ENCODE measurements at regions not wholly inside any gene's neighbourhood (a gene's known extent, or its start where the extent isn't known, plus 50 kb on each side); places are given as distances from the start of the nearest gene placed in this dataset.

GRCh38 chr2:19262150-19262549 is 96.3 kb downstream of the OSR1 start:
- Histone ChIP-seq H3K4me2 (ENCODE audit: control insufficient read depth, extremely low read depth, insufficient read depth, low read depth, low read length) (no peak overlapping the region), H3K36me3 (ENCODE audit: control insufficient read depth in 2 of 2, extremely low read depth in 1 of 2, insufficient read depth in 2 of 2, low read length in 2 of 2) (no peaks in the 10 kb centered on the region), H3K9me1 (ENCODE audit: control insufficient read depth, extremely low read depth, insufficient read depth, low read length) (no peaks in the 10 kb centered on the region), H4K20me1 (ENCODE audit: control insufficient read depth, extremely low read depth, insufficient read depth, low read length) (no peaks in the 10 kb centered on the region), H3K9me3 (ENCODE audit: control insufficient read depth, low read depth, low read length) (no peaks in the 10 kb centered on the region), H3K27ac (ENCODE audit: control insufficient read depth, insufficient read depth, low read length) (no peak overlapping the region), H3K4me1 (ENCODE audit: control insufficient read depth, extremely low read depth, insufficient read depth, low read length) (no peaks in the 10 kb centered on the region), H3K9ac (ENCODE audit: control insufficient read depth, extremely low read depth, insufficient read depth, low read length) (no peak overlapping the region), H3K79me2 (ENCODE audit: control insufficient read depth, insufficient read depth, low read length) (no peaks in the 10 kb centered on the region), H3K27me3 (ENCODE audit: control insufficient read depth, extremely low read depth, insufficient read depth, low read length) (no peaks in the 10 kb centered on the region), H2AFZ (ENCODE audit: control insufficient read depth, low read length) (no peak overlapping the region), H3K4me3 (ENCODE audit: control insufficient read depth in 2 of 3, extremely low read depth in 1 of 3, insufficient read depth in 2 of 3, low read depth in 1 of 3, low read length in 3 of 3) (no peak overlapping the region)
- TF ChIP-seq EZH2 (IDR thresholded peaks at IDR 0.05; ENCODE audit: low read length) (no peak), CTCF (optimal IDR thresholded peaks at IDR 0.05 in 1 of 3, IDR thresholded peaks at IDR 0.05 in 1 of 3, conservative IDR thresholded peaks at IDR 0.05 in 1 of 3; ENCODE audit: extremely low read depth in 1 of 3, insufficient read depth in 2 of 3, low read length in 3 of 3) (no peak)
- DNase-seq (ENCODE audit: low read depth, low spot score) = no peak
- dilution Hi-C loops (cut with MboI; ENCODE audit: extremely low pct_ligation_motif_present, low sequenced_read_pairs) = no loop called here
- FAIRE-seq = no peak

GRCh38 chr2:19261061-19261460 is 97.4 kb downstream of the OSR1 start:
- Histone ChIP-seq H3K27ac (ENCODE audit: control insufficient read depth, insufficient read depth, low read length) (no peak overlapping the region), H3K79me2 (ENCODE audit: control insufficient read depth, insufficient read depth, low read length) (no peaks in the 10 kb centered on the region), H3K9ac (ENCODE audit: control insufficient read depth, extremely low read depth, insufficient read depth, low read length) (no peak overlapping the region), H3K36me3 (ENCODE audit: control insufficient read depth in 2 of 2, extremely low read depth in 1 of 2, insufficient read depth in 2 of 2, low read length in 2 of 2) (no peaks in the 10 kb centered on the region), H2AFZ (ENCODE audit: control insufficient read depth, low read length) (no peak overlapping the region), H4K20me1 (ENCODE audit: control insufficient read depth, extremely low read depth, insufficient read depth, low read length) (no peaks in the 10 kb centered on the region), H3K4me1 (ENCODE audit: control insufficient read depth, extremely low read depth, insufficient read depth, low read length) (peaks cover 10% of the 10 kb centered on the region), H3K9me3 (ENCODE audit: control insufficient read depth, low read depth, low read length) (no peaks in the 10 kb centered on the region), H3K9me1 (ENCODE audit: control insufficient read depth, extremely low read depth, insufficient read depth, low read length) (no peaks in the 10 kb centered on the region), H3K4me3 (ENCODE audit: control insufficient read depth in 2 of 3, extremely low read depth in 1 of 3, insufficient read depth in 2 of 3, low read depth in 1 of 3, low read length in 3 of 3) (no peak overlapping the region), H3K27me3 (ENCODE audit: control insufficient read depth, extremely low read depth, insufficient read depth, low read length) (no peaks in the 10 kb centered on the region), H3K4me2 (ENCODE audit: control insufficient read depth, extremely low read depth, insufficient read depth, low read depth, low read length) (no peak overlapping the region)
- dilution Hi-C loops (cut with MboI; ENCODE audit: extremely low pct_ligation_motif_present, low sequenced_read_pairs) = no loop called here
- no peak for TF ChIP-seq CTCF (optimal IDR thresholded peaks at IDR 0.05 in 1 of 3, IDR thresholded peaks at IDR 0.05 in 1 of 3, conservative IDR thresholded peaks at IDR 0.05 in 1 of 3; ENCODE audit: extremely low read depth in 1 of 3, insufficient read depth in 2 of 3, low read length in 3 of 3)
- no peak for TF ChIP-seq EZH2 (IDR thresholded peaks at IDR 0.05; ENCODE audit: low read length)
- DNase-seq (ENCODE audit: low read depth, low spot score) (no peak), FAIRE-seq (no peak)

Data from keratinocyte (primary cell).